Upper lobe of right lung (tissue), 1 donor: ENCODE measurements at regions not wholly inside any gene's neighbourhood (a gene's known extent, or its start where the extent isn't known, plus 50 kb on each side); places are given as distances from the start of the nearest gene placed in this dataset.

ENCODE experiments used
- ATAC-seq: fragments of 200-7000 bp; cut with Tn5 transposase; one replicate; pipeline ENCODE4 v1.9.1; 2020; ENCODE audit warnings: mild to moderate bottlenecking, moderate library complexity
- DNase-seq: peaks from one replicate; pipeline ENCODE4 v3.0.0-alpha.2; 2020
- H3K27ac ChIP-seq: fragments of 200-600 bp; one replicate; pipeline ENCODE4 v1.8.0; 2022
- H3K27me3 ChIP-seq: fragments of 200-600 bp; one replicate; pipeline ENCODE4 v1.8.0; 2022; ENCODE audit warnings: mild to moderate bottlenecking
- H3K36me3 ChIP-seq: fragments of 200-600 bp; one replicate; pipeline ENCODE4 v1.8.0; 2022
- H3K4me1 ChIP-seq: fragments of 200-600 bp; one replicate; pipeline ENCODE4 v1.8.0; 2022
- H3K4me3 ChIP-seq: fragments of 200-600 bp; one replicate; pipeline ENCODE4 v1.8.0; 2022; ENCODE audit warnings: mild to moderate bottlenecking
- H3K9me3 ChIP-seq: fragments of 200-600 bp; one replicate; pipeline ENCODE4 v1.8.0; 2022
- CTCF ChIP-seq: fragments of 200-600 bp; IDR thresholded peaks from one replicate; pipeline ENCODE4 v1.8.0; 2022; ENCODE audit warnings: antibody characterized with exemption
- intact Hi-C: fragments of 100-400 bp; cut with DNase I; formaldehyde crosslinking; loops from one replicate; pipeline ENCODE4 v1.11.0; 2022
- donor health status: DM: no; HTN: yes; CAD: no; lungs with severe emphysema.

- DNase-seq (no peak), ATAC-seq (no peak)
- no peak overlapping the region for H3K27ac ChIP-seq
- intact Hi-C loops = no loop called here
- H3K9me3 ChIP-seq = no peaks in the 10 kb centered on the region
- H3K4me3 ChIP-seq = no peak overlapping the region
- H3K36me3 ChIP-seq = no peaks in the 10 kb centered on the region
- no peaks in the 10 kb centered on the region for H3K27me3 ChIP-seq
- TF ChIP-seq CTCF = no peak
- no peaks in the 10 kb centered on the region for H3K4me1 ChIP-seq
Measured at GRCh38 chr10:89079961-89080360, 89.4 kb downstream of the FAS start.

GRCh38 chr10:89078724-89079672 is 88.4 kb downstream of the FAS start:
- no peak for TF ChIP-seq CTCF
- H3K4me3 ChIP-seq = no peak overlapping the region
- no peaks in the 10 kb centered on the region for H3K27me3 ChIP-seq
- H3K36me3 ChIP-seq = no peaks in the 10 kb centered on the region
- no peak for ATAC-seq
- DNase-seq = no peak
- no peaks in the 10 kb centered on the region for H3K4me1 ChIP-seq
- no peak overlapping the region for H3K27ac ChIP-seq
- H3K9me3 ChIP-seq = no peaks in the 10 kb centered on the region
- intact Hi-C loops = no loop called here

GRCh38 chr10:89076120-89076519 is 85.5 kb downstream of the FAS start:
- H3K27ac ChIP-seq = no peak overlapping the region
- no peak overlapping the region for H3K4me3 ChIP-seq
- H3K9me3 ChIP-seq = no peaks in the 10 kb centered on the region
- no peak for TF ChIP-seq CTCF
- intact Hi-C loops = no loop called here
- no peaks in the 10 kb centered on the region for H3K36me3 ChIP-seq
- H3K4me1 ChIP-seq = no peaks in the 10 kb centered on the region
- no peak for ATAC-seq
- H3K27me3 ChIP-seq = no peaks in the 10 kb centered on the region
- DNase-seq = no peak

- Histone ChIP-seq H3K27ac (no peak overlapping the region), H3K4me1 (no peaks in the 10 kb centered on the region), H3K4me3 (no peak overlapping the region), H3K9me3 (no peaks in the 10 kb centered on the region), H3K27me3 (no peaks in the 10 kb centered on the region), H3K36me3 (no peaks in the 10 kb centered on the region)
- DNase-seq (no peak), ATAC-seq (no peak)
- intact Hi-C loops = no loop called here
- TF ChIP-seq CTCF = no peak
Measured at GRCh38 chr10:89075631-89076030, 85.0 kb downstream of the FAS start.

GRCh38 chr10:89074120-89074519 is 83.5 kb downstream of the FAS start:
- no peaks in the 10 kb centered on the region for H3K36me3 ChIP-seq
- DNase-seq (no peak), ATAC-seq (peak; percentile 46)
- H3K4me1 ChIP-seq = no peaks in the 10 kb centered on the region
- no peak overlapping the region for H3K4me3 ChIP-seq
- intact Hi-C loops = no loop called here
- H3K27me3 ChIP-seq = no peaks in the 10 kb centered on the region
- TF ChIP-seq CTCF = no peak
- H3K27ac ChIP-seq = no peak overlapping the region
- H3K9me3 ChIP-seq = no peaks in the 10 kb centered on the region
